GM19467 (cell line): ENCODE measurements at regions not wholly inside any gene's neighbourhood (a gene's known extent, or its start where the extent isn't known, plus 50 kb on each side); places are given as distances from the start of the nearest gene placed in this dataset.

Source experiments
- ATAC-seq: cut with Tn5 transposase; IDR thresholded peaks from one replicate; pipeline ENCODE4 v1.9.1; 2021; ENCODE audit warnings: mild to moderate bottlenecking, moderate library complexity; ENCODE audit not compliant: unreplicated experiment

DNA sequence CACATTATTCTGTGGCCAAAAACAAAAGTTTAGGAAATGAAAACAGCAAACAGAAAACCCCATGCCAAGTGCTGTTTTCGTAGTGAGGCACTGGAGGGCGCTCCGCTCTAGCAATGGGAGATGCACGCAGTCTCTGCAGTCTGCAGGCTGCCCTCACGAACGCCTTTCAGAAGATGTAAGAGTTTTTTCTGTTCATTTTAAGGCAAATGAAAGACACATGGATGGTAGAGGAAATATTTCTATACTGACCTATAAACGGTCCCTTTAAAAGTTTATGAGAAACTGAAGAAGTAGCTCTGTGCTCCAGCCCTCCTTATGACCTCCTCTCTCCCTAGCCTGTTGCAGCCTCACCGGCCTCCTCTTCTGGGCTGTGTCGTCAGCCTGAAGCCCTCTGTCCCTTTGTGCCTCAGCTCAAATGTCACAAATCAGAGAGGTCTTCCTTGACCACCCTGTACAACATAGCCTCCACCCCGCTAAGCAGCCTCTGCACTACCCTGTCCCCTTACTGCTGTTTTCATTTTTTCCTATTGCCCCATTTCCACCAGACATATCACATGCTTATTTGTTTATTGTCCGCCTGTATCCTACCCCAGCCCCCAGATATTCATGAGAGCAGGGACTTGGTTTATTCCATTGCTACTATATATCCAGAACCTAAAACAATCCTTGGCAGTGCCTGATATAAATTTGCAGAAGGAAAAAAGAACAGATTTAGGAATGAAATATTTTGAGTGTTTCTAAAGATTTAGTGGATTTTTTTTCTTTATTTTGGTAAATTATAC, 116.4 kb downstream of the TM9SF2 start:
- no peak for ATAC-seq

DNA sequence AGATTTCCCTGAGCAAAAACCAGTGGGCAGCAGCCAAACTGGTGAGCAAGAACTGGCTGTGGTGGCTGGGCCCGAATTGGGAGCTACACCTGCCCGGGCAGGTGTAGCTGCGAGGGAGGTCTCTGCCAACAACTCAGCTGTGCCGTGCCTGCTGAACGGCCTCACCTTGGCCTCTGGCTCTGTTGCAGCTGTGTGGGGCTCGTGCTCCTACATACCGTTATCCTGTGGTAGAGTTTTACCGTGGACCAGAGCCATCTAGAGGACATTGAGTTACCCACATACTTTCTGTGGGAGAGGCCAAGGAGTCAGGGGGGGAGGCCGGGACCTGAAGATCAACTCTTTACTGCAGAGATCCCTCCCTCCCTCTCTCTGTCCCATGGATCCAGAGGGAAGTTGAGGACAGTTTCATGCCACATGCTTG, 113.2 kb downstream of the TM9SF2 start:
- ATAC-seq: no peak
